DND-41 (cell line): ENCODE measurements at regions not wholly inside any gene's neighbourhood (a gene's known extent, or its start where the extent isn't known, plus 50 kb on each side); places are given as distances from the start of the nearest gene placed in this dataset.
"Not testable (repeated sequence)": the region's sequence is repeated elsewhere in the genome, so short reads cannot be mapped to it uniquely, and the experiment has no call there.

ENCODE experiments used
- ATAC-seq: fragments of 200-7000 bp; cut with Tn5 transposase; 3 replicates; pipeline ENCODE4 v1.9.1; 2021; ENCODE audit warnings: low read depth; ENCODE audit not compliant: insufficient read depth
- DNase-seq: peaks from one replicate; pipeline ENCODE4 v3.0.0-alpha.2; 2020
- H2AFZ ChIP-seq: 2 replicates; pipeline ENCODE4 v1.6.0; 2012; ENCODE audit warnings: low read depth, low read length
- H3K27ac ChIP-seq: 2 replicates; pipeline ENCODE4 v1.5.1; 2012; ENCODE audit warnings: low read length, inconsistent platforms
- H3K27me3 ChIP-seq: fragments of 200-600 bp; sonication (generic); 2 replicates; pipeline ENCODE4 v1.6.0; 2012; ENCODE audit warnings: low read length, mild to moderate bottlenecking, inconsistent platforms; ENCODE audit not compliant: insufficient read depth, poor library complexity
- H3K36me3 ChIP-seq: 2 replicates; pipeline ENCODE4 v1.5.1; 2012; ENCODE audit warnings: low read length, inconsistent platforms; ENCODE audit not compliant: insufficient read depth
- H3K4me1 ChIP-seq: 2 replicates; pipeline ENCODE4 v1.5.1; 2012; ENCODE audit warnings: mild to moderate bottlenecking, low read length; ENCODE audit not compliant: insufficient read depth
- H3K4me2 ChIP-seq: 2 replicates; pipeline ENCODE4 v1.6.0; 2012; ENCODE audit warnings: mild to moderate bottlenecking, moderate library complexity, low read length, inconsistent platforms; ENCODE audit not compliant: insufficient read depth
- H3K4me3 ChIP-seq, 2 experiments: fragments of 200-600 bp in 1 of 2; shearing (Covaris generic) in 1 of 2; 2 replicates each; pipeline ENCODE4 v1.5.1; 2012 to 2016; ENCODE audit warnings: inconsistent platforms in 2 of 2, low read length in 2 of 2, mild to moderate bottlenecking in 2 of 2, low read depth in 1 of 2, moderate library complexity in 1 of 2
- H3K79me2 ChIP-seq: 2 replicates; pipeline ENCODE4 v1.6.0; 2012; ENCODE audit warnings: low read length, inconsistent platforms; ENCODE audit not compliant: insufficient read depth
- H3K9ac ChIP-seq: 2 replicates; pipeline ENCODE4 v1.6.0; 2012; ENCODE audit warnings: low read depth, mild to moderate bottlenecking, inconsistent platforms, low read length, moderate library complexity
- H3K9me3 ChIP-seq: 2 replicates; pipeline ENCODE4 v1.5.1; 2012; ENCODE audit warnings: low read length, moderate library complexity, mild to moderate bottlenecking, inconsistent platforms; ENCODE audit not compliant: insufficient read depth, severe bottlenecking
- H4K20me1 ChIP-seq: 2 replicates; pipeline ENCODE4 v1.6.0; 2012; ENCODE audit warnings: low read length; ENCODE audit not compliant: insufficient read depth
- CTCF ChIP-seq: IDR thresholded peaks from 2 replicates; pipeline ENCODE4 v1.5.1; 2012; ENCODE audit warnings: borderline replicate concordance, low read length, moderate library complexity, mild to moderate bottlenecking; ENCODE audit not compliant: poor library complexity, severe bottlenecking; ENCODE audit errors: extremely low read depth
- EZH2 ChIP-seq: IDR thresholded peaks from 3 replicates; pipeline ENCODE4 v1.6.1; 2012; ENCODE audit warnings: borderline replicate concordance, low read depth, mild to moderate bottlenecking, moderate library complexity, low read length, inconsistent platforms; ENCODE audit not compliant: severe bottlenecking

GRCh38 chr10:6925146-6925545 is 345.1 kb upstream of the PRKCQ start:
- Histone ChIP-seq H2AFZ (no peak overlapping the region), H3K4me1 (peaks cover 46% of the 10 kb centered on the region), H3K27ac (no peak overlapping the region), H3K79me2 (no peaks in the 10 kb centered on the region), H3K36me3 (no peaks in the 10 kb centered on the region), H3K4me3 (no peak overlapping the region), H3K27me3 (no peaks in the 10 kb centered on the region), H3K9me3 (no peaks in the 10 kb centered on the region), H4K20me1 (no peaks in the 10 kb centered on the region), H3K9ac (no peak overlapping the region), H3K4me2 (no peak overlapping the region)
- ATAC-seq (no peak), DNase-seq (no peak)
- no peak for TF ChIP-seq EZH2
- TF ChIP-seq CTCF: no peak

GRCh38 chr10:6924166-6924565 is 344.1 kb upstream of the PRKCQ start:
- no peak overlapping the region for H3K4me2 ChIP-seq
- no peaks in the 10 kb centered on the region for H3K36me3 ChIP-seq
- TF ChIP-seq EZH2 (no peak), CTCF (no peak)
- H4K20me1 ChIP-seq: no peaks in the 10 kb centered on the region
- H2AFZ ChIP-seq: no peak overlapping the region
- no peak overlapping the region for H3K9ac ChIP-seq
- ATAC-seq: no peak
- H3K4me1 ChIP-seq: peaks cover 42% of the 10 kb centered on the region
- H3K79me2 ChIP-seq: no peaks in the 10 kb centered on the region
- H3K27ac ChIP-seq: no peak overlapping the region
- H3K9me3 ChIP-seq: no peaks in the 10 kb centered on the region
- H3K27me3 ChIP-seq: no peaks in the 10 kb centered on the region
- H3K4me3 ChIP-seq: no peak overlapping the region
- DNase-seq: no peak

GRCh38 chr10:6921026-6921425 is 340.9 kb upstream of the PRKCQ start:
- not testable (repeated sequence) for H3K9me3 ChIP-seq, H4K20me1 ChIP-seq, DNase-seq, H3K79me2 ChIP-seq, H3K27me3 ChIP-seq, ATAC-seq, H3K9ac ChIP-seq, H3K4me3 ChIP-seq, H3K36me3 ChIP-seq, H2AFZ ChIP-seq, H3K27ac ChIP-seq, H3K4me2 ChIP-seq
- peaks cover 11% of the 10 kb centered on the region for H3K4me1 ChIP-seq

- Histone ChIP-seq H3K4me1 (peaks cover 10% of the 10 kb centered on the region), H3K27ac (0 out of 2 replicates have a peak overlapping the region, but pooled peaks have one; percentile 11), H4K20me1 (no peaks in the 10 kb centered on the region), H2AFZ (peak overlapping the region; percentile 14; the same call in 1 of the 2 replicates), H3K9ac (no peak overlapping the region), H3K4me2 (peak overlapping the region; percentile 20; the same call in 1 of the 2 replicates), H3K79me2 (no peaks in the 10 kb centered on the region), H3K9me3 (no peaks in the 10 kb centered on the region), H3K4me3 (no peak overlapping the region), H3K27me3 (no peaks in the 10 kb centered on the region), H3K36me3 (no peaks in the 10 kb centered on the region)
- DNase-seq: peak; percentile 83
- TF ChIP-seq EZH2 (no peak), CTCF (peak; percentile 97)
- peak; percentile 99 for ATAC-seq
Observed at GRCh38 chr10:6920072-6921019, 340.3 kb upstream of the PRKCQ start.
